ENCODE measurements at regions not wholly inside any gene's neighbourhood (a gene's known extent, or its start where the extent isn't known, plus 50 kb on each side); places are given as distances from the start of the nearest gene placed in this dataset.

DNA sequence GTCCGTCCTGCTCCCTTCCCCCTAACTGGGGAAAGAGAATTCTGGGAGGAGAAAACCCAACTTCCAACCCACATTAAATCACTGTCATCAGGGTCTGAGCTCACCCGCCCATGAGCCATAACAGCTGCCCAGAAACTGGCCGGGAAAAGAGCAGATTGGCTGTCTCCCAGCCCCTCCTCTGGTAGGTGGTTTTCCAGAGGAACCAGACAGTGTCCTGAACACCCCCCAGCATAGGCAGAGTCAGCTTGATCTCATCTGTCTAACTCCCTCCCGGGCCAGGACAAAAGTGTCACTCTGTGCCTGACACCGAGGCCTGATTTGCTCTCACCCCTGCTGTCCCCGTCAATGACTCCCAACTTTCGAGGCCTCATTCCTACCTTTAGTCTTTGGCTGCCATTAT lies 197.0 kb downstream of the AXIN2 start:
- DNase-seq = no peak
- Histone ChIP-seq H3K36me3 (ENCODE audit: insufficient read depth in 1 of 2, low read depth in 1 of 2) (no peaks in the 10 kb centered on the region), H3K27me3 (ENCODE audit: insufficient read depth in 3 of 3, low read length in 2 of 3) (no peaks in the 10 kb centered on the region), H3K9me3 (no peaks in the 10 kb centered on the region), H3K4me1 (peaks cover 5% of the 10 kb centered on the region), H3K4me3 (no peak overlapping the region), H3K27ac (no peak overlapping the region)
- intact Hi-C loops (cut with DNase I) = no loop called here
- WGBS, 3 donors = 51 to 67% (median 54%) methylated on average over 7 of the region's 7 CpGs
- no peak for ATAC-seq
- TF ChIP-seq, protein P1, sequence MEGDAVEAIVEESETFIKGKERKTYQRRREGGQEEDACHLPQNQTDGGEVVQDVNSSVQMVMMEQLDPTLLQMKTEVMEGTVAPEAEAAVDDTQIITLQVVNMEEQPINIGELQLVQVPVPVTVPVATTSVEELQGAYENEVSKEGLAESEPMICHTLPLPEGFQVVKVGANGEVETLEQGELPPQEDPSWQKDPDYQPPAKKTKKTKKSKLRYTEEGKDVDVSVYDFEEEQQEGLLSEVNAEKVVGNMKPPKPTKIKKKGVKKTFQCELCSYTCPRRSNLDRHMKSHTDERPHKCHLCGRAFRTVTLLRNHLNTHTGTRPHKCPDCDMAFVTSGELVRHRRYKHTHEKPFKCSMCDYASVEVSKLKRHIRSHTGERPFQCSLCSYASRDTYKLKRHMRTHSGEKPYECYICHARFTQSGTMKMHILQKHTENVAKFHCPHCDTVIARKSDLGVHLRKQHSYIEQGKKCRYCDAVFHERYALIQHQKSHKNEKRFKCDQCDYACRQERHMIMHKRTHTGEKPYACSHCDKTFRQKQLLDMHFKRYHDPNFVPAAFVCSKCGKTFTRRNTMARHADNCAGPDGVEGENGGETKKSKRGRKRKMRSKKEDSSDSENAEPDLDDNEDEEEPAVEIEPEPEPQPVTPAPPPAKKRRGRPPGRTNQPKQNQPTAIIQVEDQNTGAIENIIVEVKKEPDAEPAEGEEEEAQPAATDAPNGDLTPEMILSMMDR (IDR thresholded peaks at IDR 0.05) = no peak

DNA sequence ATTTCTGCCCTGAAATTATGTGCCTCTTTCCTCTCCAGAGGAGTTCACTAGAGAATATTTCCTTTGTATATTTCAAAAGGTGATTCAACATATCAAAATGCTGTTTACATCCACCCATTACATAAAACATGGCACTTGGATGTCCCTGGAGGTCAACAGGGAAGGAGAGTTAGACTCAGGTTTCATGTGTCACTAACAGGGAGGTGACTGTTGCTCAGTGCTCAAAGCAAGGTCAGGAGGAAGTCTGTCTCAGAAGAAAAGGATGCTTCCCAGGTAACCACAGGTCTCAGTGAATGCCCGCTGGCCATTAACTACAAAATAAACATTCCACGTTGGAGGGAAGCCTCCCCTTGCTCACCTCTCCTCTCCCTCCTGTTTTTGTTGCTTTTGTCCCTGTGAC lies 198.6 kb downstream of the AXIN2 start:
- ATAC-seq (peak in 2 of 4 donors; percentile 54 to 62), DNase-seq (no peak)
- peak overlapping the region; percentile 60 for H3K27ac ChIP-seq
- intact Hi-C loops (cut with DNase I) = no loop called here
- no peaks in the 10 kb centered on the region for H3K36me3 ChIP-seq (ENCODE audit: insufficient read depth in 1 of 2, low read depth in 1 of 2)
- 72 to 83% (median 73%) methylated on average over 2 of the region's 2 CpGs for WGBS, 3 donors
- no peaks in the 10 kb centered on the region for H3K27me3 ChIP-seq (ENCODE audit: insufficient read depth in 3 of 3, low read length in 2 of 3)
- H3K9me3 ChIP-seq = no peaks in the 10 kb centered on the region
- TF ChIP-seq, protein P1 (IDR thresholded peaks at IDR 0.05) = no peak
- H3K4me3 ChIP-seq = no peak overlapping the region
- peaks cover 5% of the 10 kb centered on the region for H3K4me1 ChIP-seq

DNA sequence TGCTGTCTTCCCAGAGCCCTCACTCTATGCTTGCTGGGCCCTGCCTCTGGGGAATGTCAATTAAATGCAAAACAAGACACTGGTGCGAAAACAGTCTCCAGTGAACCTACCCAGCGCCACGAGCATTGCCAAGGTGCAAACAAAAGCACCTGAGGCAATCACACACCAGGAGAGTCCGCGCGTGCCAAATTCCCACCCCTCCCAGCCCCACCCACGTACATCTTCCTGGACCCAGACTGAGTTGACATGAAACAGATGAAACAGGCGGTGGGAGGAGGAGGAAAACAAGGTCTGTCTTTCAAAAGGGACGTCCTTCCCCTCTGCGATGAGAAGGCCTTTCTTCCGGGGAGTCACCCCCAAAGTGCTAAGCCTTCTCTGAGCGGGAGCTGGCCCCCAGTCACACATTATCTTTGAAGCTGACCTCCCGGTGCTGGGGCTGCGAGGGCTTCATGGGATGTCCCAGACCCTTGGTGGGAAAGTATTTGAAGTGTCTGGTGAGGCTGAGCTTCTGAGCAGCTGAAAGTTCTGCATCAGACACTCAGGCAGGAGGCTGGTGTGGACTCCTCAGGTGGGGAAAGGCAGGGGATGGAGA lies 200.4 kb downstream of the AXIN2 start:
- peaks cover 5% of the 10 kb centered on the region for H3K4me1 ChIP-seq
- ATAC-seq (no peak), DNase-seq (no peak)
- intact Hi-C loops (cut with DNase I) = no loop called here
- no peak overlapping the region for H3K4me3 ChIP-seq
- 82 to 87% (median 83%) methylated on average over 14 of the region's 14 CpGs for whole genome bisulfite sequencing, 3 donors
- no peaks in the 10 kb centered on the region for H3K27me3 ChIP-seq (ENCODE audit: insufficient read depth in 3 of 3, low read length in 2 of 3)
- H3K36me3 ChIP-seq (ENCODE audit: insufficient read depth in 1 of 2, low read depth in 1 of 2) = no peaks in the 10 kb centered on the region
- no peaks in the 10 kb centered on the region for H3K9me3 ChIP-seq
- TF ChIP-seq, protein P1 (IDR thresholded peaks at IDR 0.05) = no peak
- no peak overlapping the region for H3K27ac ChIP-seq

DNA sequence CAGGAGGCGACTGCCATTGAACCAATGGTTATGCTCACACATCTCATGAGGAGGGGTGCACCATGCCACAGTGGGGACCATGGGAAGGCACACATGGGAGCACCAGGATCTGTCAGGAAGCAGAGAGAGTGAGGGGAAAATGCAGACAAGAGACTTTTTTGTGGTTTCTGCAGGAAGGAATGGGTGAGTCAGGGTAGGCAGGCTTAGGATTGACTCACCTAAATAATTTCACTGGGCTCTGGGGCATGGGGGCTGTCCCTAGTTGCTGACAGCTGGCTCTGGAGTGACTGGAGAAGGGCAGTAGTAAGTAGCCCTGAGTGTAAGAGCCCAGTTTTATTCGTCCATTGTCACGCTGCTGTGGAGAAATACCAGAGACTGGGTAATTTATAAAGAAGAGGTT lies 202.4 kb downstream of the AXIN2 start:
- Histone ChIP-seq H3K27me3 (ENCODE audit: insufficient read depth in 3 of 3, low read length in 2 of 3) (no peaks in the 10 kb centered on the region), H3K4me3 (no peak overlapping the region), H3K36me3 (ENCODE audit: insufficient read depth in 1 of 2, low read depth in 1 of 2) (no peaks in the 10 kb centered on the region), H3K4me1 (peaks cover 5% of the 10 kb centered on the region), H3K9me3 (no peaks in the 10 kb centered on the region), H3K27ac (no peak overlapping the region)
- TF ChIP-seq, protein P1 (IDR thresholded peaks at IDR 0.05) = no peak
- DNase-seq (no peak), ATAC-seq (no peak)
- intact Hi-C loops (cut with DNase I) = no loop called here
- WGBS, 3 donors = 76 to 91% (median 77%) methylated on average over 3 of the region's 3 CpGs

DNA sequence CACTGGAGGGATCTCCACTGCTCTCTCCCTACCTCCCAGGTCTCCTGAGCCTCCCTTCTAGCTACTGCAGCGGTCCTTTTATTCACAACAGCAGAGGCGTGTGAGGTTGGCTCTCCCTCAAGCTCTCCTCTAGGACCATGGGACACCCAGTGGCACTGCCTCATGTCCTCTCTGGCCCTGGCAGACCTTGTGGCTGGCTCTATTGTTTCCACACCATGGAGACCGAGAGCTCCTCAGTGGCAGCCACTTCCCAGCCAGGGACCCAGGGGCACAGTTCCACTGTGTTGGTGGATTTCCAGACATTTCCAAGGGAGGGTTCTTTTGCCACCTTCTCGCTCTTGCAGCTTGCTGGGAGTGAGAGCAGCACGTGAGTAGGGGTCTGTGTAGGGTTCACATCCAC lies 204.9 kb downstream of the AXIN2 start:
- Histone ChIP-seq H3K4me3 (no peak overlapping the region), H3K4me1 (no peaks in the 10 kb centered on the region), H3K27me3 (ENCODE audit: insufficient read depth in 3 of 3, low read length in 2 of 3) (no peaks in the 10 kb centered on the region), H3K9me3 (no peaks in the 10 kb centered on the region), H3K36me3 (ENCODE audit: insufficient read depth in 1 of 2, low read depth in 1 of 2) (no peaks in the 10 kb centered on the region), H3K27ac (no peak overlapping the region)
- intact Hi-C loops (cut with DNase I) = no loop called here
- TF ChIP-seq, protein P1 (IDR thresholded peaks at IDR 0.05) = no peak
- DNase-seq (no peak), ATAC-seq (no peak)
- 78 to 83% (median 82%) methylated on average over 5 of the region's 5 CpGs for WGBS, 3 donors
